ENCODE measurements at regions not wholly inside any gene's neighbourhood (a gene's known extent, or its start where the extent isn't known, plus 50 kb on each side); places are given as distances from the start of the nearest gene placed in this dataset.

GRCh38 chr5:38164776-38165399, 93.5 kb upstream of the EGFLAM start:
- H3K4me1 Mint-ChIP-seq, result no peaks in the 10 kb centered on the region

GRCh38 chr5:38163636-38164237, 94.6 kb upstream of the EGFLAM start:
- no peaks in the 10 kb centered on the region for H3K27me3 ChIP-seq (ENCODE audit: insufficient read depth, low read length, poor library complexity, severe bottlenecking)
- POLR2A ChIA-PET, result no interaction called here
- no peak overlapping the region for H3K27ac ChIP-seq (ENCODE audit: low read depth, low read length)
- no peaks in the 10 kb centered on the region for H3K36me3 ChIP-seq (ENCODE audit: insufficient read depth, low read length)
- Mint-ChIP-seq H3K27me3 (no peaks in the 10 kb centered on the region), H3K27ac (no peak overlapping the region), H3K4me1 (no peaks in the 10 kb centered on the region), H3K9me3 (peaks cover 0 to 6% (median 4%) of the 10 kb centered on the region in 5 donors), H3K4me3 (no peak overlapping the region), H3K36me3 (no peaks in the 10 kb centered on the region)
- DNase-seq, result no peak
- CTCF ChIA-PET, result no interaction called here
- no peaks in the 10 kb centered on the region for H3K4me1 ChIP-seq (ENCODE audit: insufficient read depth, low read length)
- no peaks in the 10 kb centered on the region for H3K9me3 ChIP-seq (ENCODE audit: low read length)
- H3K4me3 ChIP-seq (ENCODE audit: low read length), result no peak overlapping the region

More at GRCh38 chr5:38164776-38165399, 93.5 kb upstream of the EGFLAM start:
- POLR2A ChIA-PET, result no interaction called here
- no peaks in the 10 kb centered on the region for H3K36me3 Mint-ChIP-seq
- Histone ChIP-seq H3K4me1 (ENCODE audit: insufficient read depth, low read length) (no peaks in the 10 kb centered on the region), H3K27ac (ENCODE audit: low read depth, low read length) (no peak overlapping the region), H3K9me3 (ENCODE audit: low read length) (no peaks in the 10 kb centered on the region), H3K27me3 (ENCODE audit: insufficient read depth, low read length, poor library complexity, severe bottlenecking) (no peaks in the 10 kb centered on the region), H3K4me3 (ENCODE audit: low read length) (no peak overlapping the region), H3K36me3 (ENCODE audit: insufficient read depth, low read length) (no peaks in the 10 kb centered on the region)
- peaks cover 0 to 6% (median 4%) of the 10 kb centered on the region in 5 donors for H3K9me3 Mint-ChIP-seq
- CTCF ChIA-PET, result no interaction called here
- H3K27me3 Mint-ChIP-seq, result no peaks in the 10 kb centered on the region
- H3K4me3 Mint-ChIP-seq, result no peak overlapping the region
- no peak overlapping the region for H3K27ac Mint-ChIP-seq
- DNase-seq, result no peak

- Mint-ChIP-seq H3K36me3 (no peaks in the 10 kb centered on the region), H3K4me1 (no peaks in the 10 kb centered on the region), H3K27me3 (peaks cover 0 to 2% of the 10 kb centered on the region in 2 donors), H3K27ac (no peak overlapping the region), H3K4me3 (no peak overlapping the region), H3K9me3 (peaks cover 0 to 5% (median 2%) of the 10 kb centered on the region in 5 donors)
- POLR2A ChIA-PET, result no interaction called here
- Histone ChIP-seq H3K4me1 (ENCODE audit: insufficient read depth, low read length) (no peaks in the 10 kb centered on the region), H3K4me3 (ENCODE audit: low read length) (no peak overlapping the region), H3K27me3 (ENCODE audit: insufficient read depth, low read length, poor library complexity, severe bottlenecking) (no peaks in the 10 kb centered on the region), H3K9me3 (ENCODE audit: low read length) (no peaks in the 10 kb centered on the region), H3K36me3 (ENCODE audit: insufficient read depth, low read length) (no peaks in the 10 kb centered on the region), H3K27ac (ENCODE audit: low read depth, low read length) (no peak overlapping the region)
- no peak for DNase-seq
- CTCF ChIA-PET, result no interaction called here
Observed at GRCh38 chr5:38162625-38163024, 95.7 kb upstream of the EGFLAM start.

- Histone ChIP-seq H3K27me3 (ENCODE audit: insufficient read depth, low read length, poor library complexity, severe bottlenecking) (no peaks in the 10 kb centered on the region), H3K9me3 (ENCODE audit: low read length) (no peaks in the 10 kb centered on the region), H3K4me1 (ENCODE audit: insufficient read depth, low read length) (no peaks in the 10 kb centered on the region), H3K27ac (ENCODE audit: low read depth, low read length) (no peak overlapping the region), H3K36me3 (ENCODE audit: insufficient read depth, low read length) (no peaks in the 10 kb centered on the region), H3K4me3 (ENCODE audit: low read length) (no peak overlapping the region)
- no peaks in the 10 kb centered on the region for H3K4me1 Mint-ChIP-seq
- no peak overlapping the region for H3K27ac Mint-ChIP-seq
- POLR2A ChIA-PET, result no interaction called here
- H3K36me3 Mint-ChIP-seq, result no peaks in the 10 kb centered on the region
- CTCF ChIA-PET, result no interaction called here
- no peak overlapping the region for H3K4me3 Mint-ChIP-seq
- DNase-seq, result no peak
- peaks cover 3 to 16% of the 10 kb centered on the region in 2 donors for H3K27me3 Mint-ChIP-seq
- peaks cover 0 to 4% (median 0%) of the 10 kb centered on the region in 5 donors for H3K9me3 Mint-ChIP-seq
Observed at GRCh38 chr5:38157024-38157423, 101.3 kb upstream of the EGFLAM start.

GRCh38 chr5:38154615-38155204, 103.6 kb upstream of the EGFLAM start:
- H3K9me3 ChIP-seq (ENCODE audit: low read length), result no peaks in the 10 kb centered on the region
- H3K4me3 Mint-ChIP-seq, result no peak overlapping the region
- H3K9me3 Mint-ChIP-seq, result peaks cover 0 to 4% (median 0%) of the 10 kb centered on the region in 5 donors
- H3K4me3 ChIP-seq (ENCODE audit: low read length), result no peak overlapping the region
- CTCF ChIA-PET, result no interaction called here
- POLR2A ChIA-PET, result no interaction called here
- no peaks in the 10 kb centered on the region for H3K36me3 Mint-ChIP-seq
- H3K27me3 Mint-ChIP-seq, result peaks cover 11 to 20% of the 10 kb centered on the region in 2 donors
- H3K27ac ChIP-seq (ENCODE audit: low read depth, low read length), result no peak overlapping the region
- no peaks in the 10 kb centered on the region for H3K4me1 Mint-ChIP-seq
- no peak overlapping the region for H3K27ac Mint-ChIP-seq
- no peaks in the 10 kb centered on the region for H3K4me1 ChIP-seq (ENCODE audit: insufficient read depth, low read length)
- no peak for DNase-seq
- no peaks in the 10 kb centered on the region for H3K36me3 ChIP-seq (ENCODE audit: insufficient read depth, low read length)
- no peaks in the 10 kb centered on the region for H3K27me3 ChIP-seq (ENCODE audit: insufficient read depth, low read length, poor library complexity, severe bottlenecking)

- Mint-ChIP-seq H3K36me3 (no peaks in the 10 kb centered on the region), H3K4me3 (no peak overlapping the region), H3K27me3 (peaks cover 11 to 15% of the 10 kb centered on the region in 2 donors), H3K4me1 (no peaks in the 10 kb centered on the region), H3K27ac (no peak overlapping the region), H3K9me3 (peaks cover 0 to 2% (median 0%) of the 10 kb centered on the region in 5 donors)
- no peak overlapping the region for H3K4me3 ChIP-seq (ENCODE audit: low read length)
- H3K9me3 ChIP-seq (ENCODE audit: low read length), result no peaks in the 10 kb centered on the region
- no peaks in the 10 kb centered on the region for H3K27me3 ChIP-seq (ENCODE audit: insufficient read depth, low read length, poor library complexity, severe bottlenecking)
- H3K4me1 ChIP-seq (ENCODE audit: insufficient read depth, low read length), result no peaks in the 10 kb centered on the region
- DNase-seq, result no peak
- no peaks in the 10 kb centered on the region for H3K36me3 ChIP-seq (ENCODE audit: insufficient read depth, low read length)
- H3K27ac ChIP-seq (ENCODE audit: low read depth, low read length), result no peak overlapping the region
- ChIA-PET POLR2A (no interaction called here), CTCF (no interaction called here)
Observed at GRCh38 chr5:38151878-38152277, 106.5 kb upstream of the EGFLAM start.

GRCh38 chr5:38149815-38150195, 108.6 kb upstream of the EGFLAM start:
- Histone ChIP-seq H3K27ac (ENCODE audit: low read depth, low read length) (no peak overlapping the region), H3K4me3 (ENCODE audit: low read length) (no peak overlapping the region), H3K36me3 (ENCODE audit: insufficient read depth, low read length) (no peaks in the 10 kb centered on the region), H3K4me1 (ENCODE audit: insufficient read depth, low read length) (no peaks in the 10 kb centered on the region), H3K9me3 (ENCODE audit: low read length) (no peaks in the 10 kb centered on the region), H3K27me3 (ENCODE audit: insufficient read depth, low read length, poor library complexity, severe bottlenecking) (no peaks in the 10 kb centered on the region)
- Mint-ChIP-seq H3K4me3 (no peak overlapping the region), H3K36me3 (no peaks in the 10 kb centered on the region), H3K27ac (no peak overlapping the region), H3K4me1 (no peaks in the 10 kb centered on the region), H3K27me3 (peaks cover 8 to 11% of the 10 kb centered on the region in 2 donors), H3K9me3 (peaks cover 0 to 2% (median 0%) of the 10 kb centered on the region in 5 donors)
- POLR2A ChIA-PET, result no interaction called here
- DNase-seq, result no peak
- CTCF ChIA-PET, result interaction anchor here (1.5 kb wide), 1 partner anchor 10 kb away, joined by 3 read pairs; no protein-coding TSS in a partner anchor

- CTCF ChIA-PET, result no interaction called here
- H3K36me3 ChIP-seq (ENCODE audit: insufficient read depth, low read length), result no peaks in the 10 kb centered on the region
- Mint-ChIP-seq H3K4me1 (no peaks in the 10 kb centered on the region), H3K27me3 (peaks cover 3 to 7% of the 10 kb centered on the region in 2 donors), H3K36me3 (no peaks in the 10 kb centered on the region), H3K4me3 (no peak overlapping the region), H3K9me3 (peaks cover 0 to 2% (median 0%) of the 10 kb centered on the region in 5 donors), H3K27ac (no peak overlapping the region)
- H3K27ac ChIP-seq (ENCODE audit: low read depth, low read length), result no peak overlapping the region
- no peak for DNase-seq
- H3K9me3 ChIP-seq (ENCODE audit: low read length), result no peaks in the 10 kb centered on the region
- H3K4me1 ChIP-seq (ENCODE audit: insufficient read depth, low read length), result no peaks in the 10 kb centered on the region
- no peaks in the 10 kb centered on the region for H3K27me3 ChIP-seq (ENCODE audit: insufficient read depth, low read length, poor library complexity, severe bottlenecking)
- H3K4me3 ChIP-seq (ENCODE audit: low read length), result no peak overlapping the region
- POLR2A ChIA-PET, result no interaction called here
Observed at GRCh38 chr5:38148021-38148625, 110.2 kb upstream of the EGFLAM start.

Measured in CD8-positive, alpha-beta memory T cell (primary cell).